GM04503 (cell line): ENCODE measurements at regions not wholly inside any gene's neighbourhood (a gene's known extent, or its start where the extent isn't known, plus 50 kb on each side); places are given as distances from the start of the nearest gene placed in this dataset.

Experiments
- DNase-seq: peaks from one replicate; pipeline ENCODE4 v3.0.0-alpha.2; 2012; ENCODE audit warnings: low read depth

GRCh38 chr10:2858452-2858851 lies 208.9 kb upstream of the PFKP start:
- DNase-seq, result no peak

- no peak for DNase-seq
These were observed 210.8 kb upstream of the PFKP start for GRCh38 chr10:2856598-2856997.

GRCh38 chr10:2852574-2853323 lies 214.6 kb upstream of the PFKP start:
- no peak for DNase-seq

GRCh38 chr10:2851566-2851965 lies 215.8 kb upstream of the PFKP start:
- no peak for DNase-seq

GRCh38 chr10:2850202-2850601 lies 217.1 kb upstream of the PFKP start:
- no peak for DNase-seq

- no peak for DNase-seq
These were observed 222.4 kb upstream of the PFKP start for GRCh38 chr10:2844925-2845324.

GRCh38 chr10:2839081-2839725 lies 228.1 kb upstream of the PFKP start:
- no peak for DNase-seq

GRCh38 chr10:2837674-2838073 lies 229.7 kb upstream of the PFKP start:
- no peak for DNase-seq

GRCh38 chr10:2836921-2837662 lies 230.3 kb upstream of the PFKP start:
- DNase-seq, result no peak

GRCh38 chr10:2834214-2834613 lies 233.1 kb upstream of the PFKP start:
- no peak for DNase-seq

GRCh38 chr10:2831509-2831908 lies 235.8 kb upstream of the PFKP start:
- DNase-seq, result no peak

- DNase-seq, result no peak
These were observed 238.6 kb upstream of the PFKP start for GRCh38 chr10:2828741-2829140.

- DNase-seq, result no peak
These were observed 240.7 kb upstream of the PFKP start for GRCh38 chr10:2826675-2827074.

- no peak for DNase-seq
These were observed 241.5 kb upstream of the PFKP start for GRCh38 chr10:2825841-2826240.

GRCh38 chr10:2817940-2818636 lies 249.3 kb upstream of the PFKP start:
- DNase-seq, result no peak

GRCh38 chr10:2813693-2814092 lies 253.7 kb upstream of the PFKP start:
- DNase-seq, result no peak

- DNase-seq, result no peak
These were observed 254.1 kb upstream of the PFKP start for GRCh38 chr10:2813286-2813685.

- DNase-seq, result no peak
These were observed 254.7 kb upstream of the PFKP start for GRCh38 chr10:2812631-2813030.

- no peak for DNase-seq
These were observed 267.2 kb upstream of the PFKP start for GRCh38 chr10:2800178-2800577.

- no peak for DNase-seq
These were observed 268.9 kb upstream of the PFKP start for GRCh38 chr10:2798336-2799022.

GRCh38 chr10:2791774-2792443 lies 275.4 kb upstream of the PFKP start:
- no peak for DNase-seq
